HG03045 (cell line): ENCODE measurements at regions not wholly inside any gene's neighbourhood (a gene's known extent, or its start where the extent isn't known, plus 50 kb on each side); places are given as distances from the start of the nearest gene placed in this dataset.

ENCODE experiments used
- ATAC-seq: cut with Tn5 transposase; IDR thresholded peaks from one replicate; pipeline ENCODE4 v1.9.1; 2021; ENCODE audit warnings: mild to moderate bottlenecking, moderate library complexity; ENCODE audit not compliant: unreplicated experiment

DNA sequence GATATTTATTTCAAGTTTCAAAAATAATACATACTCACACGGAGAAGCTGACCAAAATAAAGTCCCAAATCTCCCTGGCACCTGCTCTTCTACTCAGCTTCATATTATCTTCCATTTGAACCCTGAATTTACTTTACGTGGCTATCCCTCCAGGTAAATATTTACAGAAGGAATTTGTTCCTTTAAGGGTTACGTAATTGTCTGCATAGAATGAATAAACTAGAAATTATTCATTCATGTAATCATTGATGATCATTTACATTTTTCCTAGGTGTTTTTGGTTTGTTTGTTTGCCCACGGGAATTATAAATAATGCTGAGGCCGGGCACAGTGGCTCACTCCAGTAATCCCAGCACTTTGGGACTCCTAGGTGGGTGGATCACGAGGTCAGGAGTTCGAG lies 251.2 kb downstream of the PLK2 start:
- no peak for ATAC-seq

DNA sequence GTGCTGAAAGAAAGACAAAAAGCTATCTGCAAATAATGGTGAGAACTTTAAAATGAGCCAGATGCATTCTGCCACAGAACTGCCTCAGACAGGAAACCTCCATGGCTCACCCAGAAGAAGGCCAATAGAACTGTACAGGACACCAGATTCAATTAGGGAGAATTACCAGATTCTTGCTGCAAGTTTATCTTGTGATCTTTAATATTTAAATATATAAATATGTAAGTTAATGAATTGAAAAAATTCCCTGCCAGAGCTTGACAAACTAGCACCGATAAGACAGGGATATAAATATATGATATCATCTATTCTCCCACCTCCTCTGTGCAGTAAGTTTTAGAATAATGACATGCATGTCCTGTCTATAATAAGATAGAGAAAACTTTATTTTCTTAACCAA lies 252.8 kb downstream of the PLK2 start:
- no peak for ATAC-seq

DNA sequence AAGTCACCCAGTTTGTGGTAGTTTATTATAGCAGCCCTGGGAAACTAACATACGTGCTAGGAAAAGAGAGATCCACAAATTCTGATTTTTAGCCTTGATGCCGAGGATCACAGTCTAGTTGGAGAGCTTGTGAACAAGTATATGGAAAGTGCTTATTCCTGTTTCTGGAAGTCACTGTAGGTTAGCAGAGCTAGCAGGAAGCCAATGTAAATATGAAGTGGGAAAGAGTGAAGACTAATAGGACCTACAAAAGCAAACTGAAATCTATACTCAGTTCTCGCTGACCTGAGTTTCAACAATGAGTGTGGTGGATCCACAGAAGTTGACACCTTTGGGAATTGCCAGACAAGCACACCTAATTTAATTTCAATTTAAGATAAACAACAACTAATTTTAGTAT lies 254.9 kb downstream of the PLK2 start:
- ATAC-seq: no peak

DNA sequence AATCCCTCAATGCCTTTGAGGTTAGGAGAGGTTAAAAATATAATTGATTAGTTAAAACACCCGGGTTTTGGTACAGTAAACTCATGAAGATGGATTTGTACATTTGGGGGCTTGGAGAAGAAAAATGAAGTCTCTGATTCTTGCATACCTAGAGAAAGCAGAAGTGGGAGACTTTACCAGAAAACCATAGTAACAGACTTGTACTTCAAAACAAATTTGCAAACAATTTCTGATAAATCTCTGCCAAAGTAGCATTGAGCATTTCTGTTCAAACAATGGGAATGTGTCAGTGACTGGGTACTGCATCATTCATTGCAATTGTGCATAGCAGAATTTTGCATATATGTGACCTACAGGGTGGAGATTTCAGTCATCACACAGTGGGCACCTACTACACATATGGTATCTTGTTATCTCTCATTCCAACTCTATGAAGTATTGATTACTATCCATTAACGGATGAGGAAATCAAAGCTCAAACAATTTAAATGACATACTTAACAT lies 256.9 kb downstream of the PLK2 start:
- no peak for ATAC-seq

DNA sequence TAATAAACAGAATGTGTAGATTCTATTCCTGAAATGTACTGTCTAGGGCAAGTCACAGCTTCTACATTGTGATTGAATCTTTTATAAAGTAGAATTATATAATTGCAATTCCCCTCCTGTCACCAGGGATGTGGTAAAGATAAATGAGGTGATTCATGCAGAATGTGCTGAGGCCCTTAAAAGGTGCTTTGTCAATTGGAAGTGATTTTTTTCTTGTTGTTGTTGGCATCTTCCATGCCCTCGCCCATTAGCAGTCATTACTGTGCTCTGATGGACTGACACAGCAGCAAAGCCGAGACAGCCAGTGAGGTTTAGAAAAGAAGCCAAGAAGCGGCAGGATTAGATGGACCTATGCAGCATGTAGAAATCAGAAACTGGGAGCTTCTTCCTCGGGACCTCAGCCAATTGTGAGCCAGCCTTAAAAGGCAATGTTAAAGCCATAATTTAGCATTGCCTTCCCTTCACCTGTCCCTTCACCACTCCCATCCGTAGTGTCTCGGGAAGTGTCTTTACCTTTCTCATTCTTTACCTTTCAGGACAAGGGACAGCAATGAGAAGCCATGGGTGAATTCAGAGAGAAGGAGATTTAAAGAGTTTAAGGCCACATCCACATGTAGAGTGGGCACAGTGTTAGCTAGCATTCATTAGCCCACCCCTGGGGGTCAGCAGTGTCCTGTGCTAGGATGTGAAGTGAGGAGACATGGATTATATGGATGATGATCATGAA lies 257.8 kb downstream of the PLK2 start:
- no peak for ATAC-seq

DNA sequence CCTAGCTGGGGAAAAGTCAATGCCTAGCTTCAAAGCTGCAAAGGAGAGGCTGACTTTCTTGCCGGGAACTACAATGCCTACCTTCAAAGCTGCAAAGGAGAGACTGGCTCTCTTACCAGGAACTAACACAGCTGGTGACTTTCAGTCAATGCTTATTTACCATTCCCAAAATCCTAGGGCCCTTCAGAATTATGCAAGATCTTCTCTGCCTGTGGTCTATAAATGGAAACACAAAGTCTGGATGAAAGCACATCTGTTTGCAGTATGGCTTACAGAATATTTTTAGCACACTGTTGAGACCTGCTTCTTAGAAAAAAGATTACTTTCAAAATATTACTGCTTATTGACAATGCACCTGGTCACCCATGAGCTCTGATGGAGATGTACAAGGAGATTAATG lies 259.4 kb downstream of the PLK2 start:
- ATAC-seq: no peak

DNA sequence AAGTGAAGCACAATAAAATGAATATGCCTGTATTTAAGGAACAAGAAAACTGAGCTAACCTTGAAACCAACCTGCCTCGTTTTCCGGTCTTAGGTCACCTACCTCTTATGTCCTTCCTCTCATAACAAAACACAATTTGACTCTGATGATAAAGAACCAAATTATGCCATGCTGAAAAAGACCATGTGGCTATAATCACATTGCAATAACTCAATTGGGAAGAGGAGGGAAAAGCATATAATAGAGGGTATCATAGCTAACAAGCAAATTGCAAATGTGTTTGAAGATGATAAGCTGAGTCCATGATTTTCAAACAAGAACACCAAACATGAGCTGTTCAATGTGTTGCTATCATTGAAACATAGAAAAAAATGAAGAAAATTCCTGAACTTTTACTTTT lies 260.8 kb downstream of the PLK2 start:
- no peak for ATAC-seq

DNA sequence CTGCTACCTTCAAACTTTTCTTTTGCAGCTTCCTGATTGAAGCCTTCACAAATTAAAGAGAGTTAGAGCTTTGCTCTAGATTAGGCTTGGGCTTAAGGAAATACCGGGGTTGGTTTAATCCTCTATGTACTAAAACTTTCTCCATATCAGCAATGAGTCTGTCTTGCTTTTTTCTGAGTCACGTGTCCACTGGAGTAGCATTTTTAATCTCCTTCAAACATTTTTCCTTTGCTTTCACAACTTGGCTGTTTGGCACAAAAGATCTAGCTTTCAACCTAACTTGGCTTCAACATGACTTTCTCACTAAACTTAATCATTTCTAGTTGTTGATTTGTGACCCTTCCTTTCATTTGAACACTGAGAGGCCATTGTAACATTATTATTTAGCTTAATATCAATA lies 261.6 kb downstream of the PLK2 start:
- ATAC-seq: no peak

DNA sequence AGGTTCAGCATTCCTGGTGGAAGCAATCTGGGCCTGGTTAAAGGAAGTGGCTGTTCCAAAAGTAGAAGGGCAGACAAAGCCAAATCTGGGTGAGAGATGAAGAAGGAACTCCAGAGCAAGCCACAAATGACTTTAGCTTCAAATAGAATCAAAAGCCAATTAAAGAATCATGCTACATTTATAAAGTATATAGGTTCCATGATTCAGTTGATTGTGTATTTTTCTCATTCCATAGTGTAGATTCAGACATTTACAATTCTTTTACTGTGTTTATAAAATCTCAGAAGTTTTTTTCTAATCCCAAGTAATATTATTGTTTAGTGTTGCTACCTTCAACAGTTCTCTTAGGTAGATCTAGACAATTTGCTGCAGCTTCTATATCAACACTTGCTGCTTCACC lies 262.0 kb downstream of the PLK2 start:
- no peak for ATAC-seq

DNA sequence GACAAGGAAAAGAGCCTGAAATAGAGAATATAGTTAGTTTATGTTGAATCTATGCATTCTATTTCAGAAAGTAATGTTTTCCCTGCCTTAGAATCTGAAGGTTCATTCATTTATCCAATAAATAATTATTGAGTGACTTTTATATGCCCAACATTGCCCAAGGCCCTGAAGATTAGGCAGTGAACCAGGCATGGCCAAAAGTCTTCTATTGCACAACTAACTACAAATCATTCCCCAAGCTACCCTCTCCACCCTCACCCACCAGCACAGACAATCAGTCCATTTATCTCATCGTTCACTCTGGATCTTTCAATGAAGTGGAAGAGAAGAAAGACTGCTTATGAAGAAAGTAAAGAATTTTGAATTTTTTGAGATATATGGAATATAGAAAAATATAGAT lies 268.4 kb downstream of the PLK2 start:
- ATAC-seq: no peak

DNA sequence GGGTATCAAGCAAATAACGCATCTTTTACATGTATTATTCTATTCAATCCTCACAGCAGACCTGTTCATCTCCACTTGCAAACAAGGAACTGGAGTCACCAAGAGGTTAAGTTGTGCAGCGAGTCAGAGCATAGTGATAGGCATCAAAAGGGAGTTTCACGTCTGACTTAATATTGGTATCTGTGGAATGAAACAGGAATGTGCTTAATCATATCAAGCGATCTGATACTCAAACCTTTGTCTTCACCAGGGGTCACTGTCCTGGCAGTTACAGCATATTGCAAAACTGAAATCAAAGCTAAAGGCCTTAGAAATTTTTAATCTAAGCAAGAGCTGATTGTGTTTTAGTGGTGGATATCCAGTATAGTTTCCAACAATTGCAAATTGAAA lies 271.6 kb downstream of the PLK2 start:
- ATAC-seq: no peak

DNA sequence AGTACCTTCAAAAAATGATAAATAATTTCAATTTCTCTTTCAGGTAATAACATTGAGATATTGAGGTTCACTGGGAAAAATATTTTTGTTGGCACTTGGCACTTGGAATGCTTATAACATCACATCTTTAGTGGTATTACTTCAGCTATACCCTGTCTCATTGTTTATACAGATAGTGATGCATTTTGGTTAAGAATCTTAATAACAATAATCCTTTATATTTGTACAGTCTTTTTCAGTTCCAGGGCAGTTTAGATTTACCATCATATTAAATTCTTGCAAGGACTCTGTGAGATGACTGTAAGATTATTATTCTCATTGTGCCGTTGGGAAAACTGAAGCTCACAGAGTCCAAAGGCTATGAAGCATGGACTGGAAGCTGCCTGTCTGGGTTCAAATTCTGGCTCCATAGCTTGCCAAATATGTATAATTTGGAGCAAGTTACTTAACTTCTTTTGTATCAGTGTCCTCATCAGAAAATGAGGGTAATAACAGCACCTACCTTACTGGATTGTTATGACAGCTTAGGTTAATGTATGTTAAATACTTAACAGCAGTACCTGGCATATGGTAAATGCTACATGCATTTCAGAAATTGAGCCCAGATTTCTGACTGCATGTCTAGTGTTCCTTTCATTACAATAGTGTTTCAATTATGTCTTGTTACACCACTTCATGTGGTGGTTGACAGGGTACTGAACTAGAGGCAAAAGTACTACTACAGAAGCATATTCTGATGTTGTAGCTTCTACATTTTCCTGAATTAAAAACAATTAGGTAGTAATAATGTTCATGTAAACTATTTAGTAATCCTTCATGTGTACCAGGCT lies 272.2 kb downstream of the PLK2 start:
- ATAC-seq: no peak

DNA sequence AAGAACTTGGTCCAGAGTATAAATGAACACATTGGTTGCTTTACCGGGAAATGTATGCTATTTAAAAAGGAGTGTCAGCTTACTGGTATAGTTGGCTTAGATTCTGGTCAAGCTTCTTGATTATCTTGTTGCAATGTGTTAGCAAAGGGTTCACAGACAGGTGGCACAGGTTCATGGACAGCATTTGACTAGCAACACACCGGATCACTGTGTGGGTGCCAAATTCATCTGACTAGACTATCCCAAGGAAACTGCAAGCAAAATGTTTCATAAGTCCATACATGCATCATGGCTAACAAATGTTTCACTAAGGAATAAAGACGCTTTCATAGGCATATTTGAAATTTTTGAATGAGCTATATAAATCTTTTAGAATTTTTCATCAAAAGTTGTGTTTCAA lies 274.1 kb downstream of the PLK2 start:
- no peak for ATAC-seq

DNA sequence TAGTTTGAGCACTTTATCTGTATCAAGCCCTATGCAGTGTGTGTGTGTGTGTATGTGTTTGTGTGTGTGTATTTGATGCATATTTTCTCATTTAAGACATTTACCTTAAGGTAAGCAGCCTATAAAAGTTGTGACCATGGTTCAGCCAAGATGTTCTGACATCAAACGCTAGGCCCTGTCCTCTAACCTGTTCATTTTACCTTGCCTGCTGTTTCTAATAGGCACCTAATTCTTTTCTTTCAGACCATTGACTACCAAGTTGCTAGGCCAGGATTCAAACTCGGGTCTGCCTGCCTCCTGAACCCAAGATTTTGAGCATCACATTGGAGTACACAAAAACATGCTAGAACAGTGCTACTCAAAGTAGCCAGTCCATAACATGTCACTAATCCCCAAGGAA lies 274.5 kb downstream of the PLK2 start:
- no peak for ATAC-seq

DNA sequence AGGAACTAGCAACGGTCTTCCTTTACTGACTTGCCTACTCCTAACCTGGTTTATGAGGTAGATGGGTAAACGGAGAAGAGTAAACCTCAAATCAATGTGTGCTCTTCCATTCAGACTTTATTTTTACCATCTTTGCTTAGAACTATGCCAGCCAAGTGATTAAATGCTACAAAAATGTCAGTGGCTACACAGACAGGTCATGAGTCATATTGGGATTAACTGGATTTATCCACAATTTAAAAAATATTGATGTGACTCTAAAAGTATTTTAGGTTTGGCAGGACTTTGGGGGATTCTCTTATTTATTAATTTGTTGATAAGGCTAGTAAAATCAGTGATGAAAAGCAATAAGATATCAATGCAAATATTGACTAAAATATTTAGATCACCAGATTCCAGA lies 275.0 kb downstream of the PLK2 start:
- no peak for ATAC-seq

DNA sequence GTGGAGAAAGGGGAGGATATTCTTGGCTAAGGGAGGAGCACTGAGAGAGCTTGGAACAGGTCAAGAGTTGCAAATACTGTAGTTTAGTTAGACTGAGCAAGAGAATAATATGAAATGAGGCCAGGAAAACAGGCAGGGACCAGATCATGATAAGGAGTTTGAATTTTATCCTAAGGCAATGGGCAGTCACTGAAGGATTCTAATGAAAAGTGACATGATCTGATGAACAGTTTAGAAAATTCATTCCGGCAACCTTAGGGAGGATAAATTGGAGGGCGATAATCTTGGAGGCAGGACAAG lies 276.1 kb downstream of the PLK2 start:
- no peak for ATAC-seq

DNA sequence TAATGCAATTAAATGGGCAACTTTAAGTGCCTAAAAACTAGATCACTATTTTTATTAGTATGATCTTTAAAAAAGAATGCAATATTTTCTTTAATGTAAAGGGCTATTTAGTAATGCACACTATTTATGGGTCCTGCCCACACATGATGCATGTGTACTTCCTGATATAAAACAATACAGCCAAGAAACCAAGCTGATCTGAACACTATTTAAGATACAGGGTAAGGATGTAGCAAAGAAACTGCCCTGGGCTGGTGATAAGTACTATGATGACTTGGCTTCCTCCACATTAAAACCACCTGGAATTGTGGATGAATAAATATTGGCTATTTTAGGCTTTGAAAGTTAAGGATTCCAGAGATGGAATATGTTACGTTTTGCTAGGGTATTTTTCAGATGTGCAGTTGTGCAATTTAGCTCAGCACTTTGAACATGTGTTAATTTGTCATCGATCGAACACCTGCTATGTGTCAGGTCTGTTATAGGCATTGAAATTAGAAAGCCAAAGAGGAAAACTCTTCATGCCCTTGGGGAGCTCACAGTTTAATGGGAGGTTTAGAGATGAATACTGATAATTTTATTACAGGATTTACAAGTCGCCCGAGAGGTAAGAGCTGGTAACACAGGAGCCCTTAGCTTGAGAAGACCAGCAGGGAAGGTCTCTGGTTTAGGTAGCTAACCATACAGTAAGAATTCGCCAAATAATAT lies 276.7 kb downstream of the PLK2 start:
- ATAC-seq: no peak

DNA sequence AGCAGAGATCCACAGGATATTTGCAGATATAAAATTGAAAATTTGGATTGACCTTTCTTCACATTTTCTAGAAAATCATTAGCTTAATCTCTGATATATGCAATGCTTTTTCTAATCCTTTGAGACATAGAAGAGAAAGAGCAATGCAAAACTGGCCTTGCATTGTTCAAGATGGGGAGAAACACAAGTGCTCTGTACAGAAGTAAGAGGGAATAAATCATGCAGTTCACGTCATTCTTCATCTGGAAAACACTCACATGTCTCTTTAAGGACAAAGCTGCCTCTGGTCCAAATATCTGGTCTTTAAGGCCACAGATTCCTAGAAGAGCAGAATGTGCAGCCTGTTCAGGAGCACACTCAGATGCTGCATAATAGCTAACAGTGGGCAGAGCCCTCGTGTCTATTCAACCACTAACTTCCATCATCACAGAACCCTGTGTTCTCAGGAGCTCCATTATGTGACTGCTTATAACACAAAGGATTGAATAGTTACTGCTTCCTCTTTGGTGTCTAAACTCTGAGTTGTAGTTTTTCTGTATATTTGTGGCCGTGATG lies 277.5 kb downstream of the PLK2 start:
- no peak for ATAC-seq

DNA sequence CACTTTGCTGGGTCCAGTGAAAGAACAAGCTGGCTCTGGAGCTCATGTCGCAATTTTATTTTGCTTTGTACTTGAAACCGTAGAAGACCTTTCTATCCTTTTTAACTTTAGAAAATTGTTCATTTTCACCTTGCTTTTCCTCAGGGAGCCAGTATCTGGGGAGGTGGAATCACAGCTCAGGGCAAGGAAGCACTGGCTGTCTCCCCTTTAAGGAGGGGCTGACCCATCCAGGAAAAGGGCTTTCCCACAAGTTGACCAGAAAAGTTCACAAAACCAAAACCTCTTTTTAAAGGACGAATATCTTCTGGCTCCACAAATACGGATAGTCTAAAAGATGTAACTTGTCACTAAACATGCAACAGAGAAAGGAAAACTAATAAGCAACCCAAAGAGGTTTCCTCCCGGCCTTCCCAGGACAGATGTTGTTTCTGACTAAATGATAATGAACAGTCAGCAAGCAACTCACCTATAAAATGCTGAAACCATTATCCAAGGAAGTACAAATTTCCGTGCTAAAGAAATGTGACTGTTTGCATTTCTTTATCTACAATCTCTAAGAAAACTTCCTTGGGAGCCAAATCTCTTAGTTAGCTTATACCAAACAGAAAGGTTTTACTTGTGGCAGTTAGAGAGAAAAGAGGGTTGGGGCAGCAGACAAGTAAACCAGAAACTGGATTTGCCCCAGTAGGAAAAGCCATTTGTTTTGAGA lies 278.2 kb downstream of the PLK2 start:
- ATAC-seq: no peak

DNA sequence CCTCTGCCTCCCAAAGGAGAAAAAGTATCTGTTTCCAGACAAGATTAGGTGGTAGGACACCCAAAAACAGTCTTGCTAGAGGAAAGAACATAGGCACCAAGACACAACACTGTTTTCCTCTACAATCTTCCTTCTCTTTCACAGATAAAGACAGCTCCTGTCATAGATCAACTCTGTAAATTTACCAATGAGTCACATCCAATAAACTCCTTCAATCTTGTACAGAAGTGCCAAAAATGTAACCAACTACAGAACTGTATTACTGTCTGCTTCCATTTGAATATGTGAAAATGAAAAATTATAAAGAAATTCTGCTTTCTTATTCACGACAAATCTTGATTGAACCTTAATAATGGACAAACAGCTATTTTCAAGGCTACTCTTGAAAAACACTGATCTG lies 286.9 kb downstream of the PLK2 start:
- no peak for ATAC-seq

DNA sequence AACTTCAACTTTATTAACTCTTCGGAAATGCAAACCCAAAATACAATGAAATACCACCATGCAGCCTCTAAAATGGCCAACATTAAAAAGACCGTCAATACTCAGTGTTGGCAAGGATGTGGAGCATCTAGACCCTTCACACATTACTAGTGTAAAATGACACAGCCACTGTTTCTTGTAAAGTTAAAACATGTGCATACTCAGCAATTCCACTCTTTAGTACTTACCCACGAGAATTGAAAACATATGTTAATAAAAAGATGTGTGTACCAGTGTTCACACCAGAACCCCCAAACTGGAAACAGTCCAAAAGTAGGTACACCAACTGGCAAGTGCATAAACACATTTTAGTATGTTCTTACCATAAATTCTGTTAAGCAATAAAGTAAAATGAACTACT lies 294.7 kb downstream of the PLK2 start:
- ATAC-seq: no peak
